ENCODE measurements at regions not wholly inside any gene's neighbourhood (a gene's known extent, or its start where the extent isn't known, plus 50 kb on each side); places are given as distances from the start of the nearest gene placed in this dataset.

DNA sequence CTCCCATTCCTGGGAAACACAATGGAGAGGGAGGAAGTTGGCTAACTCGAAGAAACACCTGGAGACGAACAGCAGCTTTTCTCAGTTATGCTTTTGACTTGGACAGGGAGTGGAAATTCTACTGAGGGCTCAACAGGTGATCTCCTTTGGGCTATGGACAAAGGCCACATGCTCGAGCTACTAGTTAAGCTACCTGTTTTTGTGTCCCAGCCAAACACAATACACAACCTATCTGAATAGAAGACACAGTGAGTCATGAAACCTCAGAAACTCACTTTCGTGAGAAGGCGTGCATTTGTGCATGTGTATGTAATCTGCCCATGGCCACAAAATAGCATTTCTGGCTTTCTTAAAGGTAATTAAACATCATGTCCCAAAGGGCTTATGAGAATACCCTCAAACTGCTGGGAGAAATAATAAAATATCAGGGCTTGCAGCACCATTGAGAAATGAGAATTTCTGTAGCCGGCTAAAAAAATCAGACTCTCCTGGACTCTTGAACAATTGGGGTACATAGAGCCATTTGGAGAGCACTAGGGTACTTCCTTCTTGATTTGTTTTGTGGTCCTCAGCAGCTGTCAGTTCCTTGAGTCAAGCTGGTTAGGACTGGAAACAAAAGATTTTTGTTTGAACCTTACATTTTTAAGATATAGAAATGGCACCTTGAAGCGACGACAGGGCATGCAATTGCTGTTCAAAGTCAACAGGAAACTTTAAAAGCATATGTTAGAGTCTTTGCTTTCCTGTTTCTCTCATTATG is 85.5 kb upstream of the PTHLH start:
- Histone ChIP-seq H3K27ac (no peak overlapping the region), H3K27me3 (ENCODE audit: control insufficient read depth, insufficient read depth, low read length) (no peaks in the 10 kb centered on the region), H3K36me3 (ENCODE audit: control insufficient read depth, insufficient read depth, low read length) (no peaks in the 10 kb centered on the region), H3K4me2 (ENCODE audit: low read length) (no peak overlapping the region), H3K79me2 (no peaks in the 10 kb centered on the region), H3K4me1 (no peaks in the 10 kb centered on the region), H3K9me3 (ENCODE audit: control insufficient read depth, low read length) (no peaks in the 10 kb centered on the region), H3K9ac (no peak overlapping the region), H2AFZ (no peak overlapping the region), H3K4me3 (ENCODE audit: low read depth, low read length) (no peak overlapping the region)
- TF ChIP-seq, protein P1, sequence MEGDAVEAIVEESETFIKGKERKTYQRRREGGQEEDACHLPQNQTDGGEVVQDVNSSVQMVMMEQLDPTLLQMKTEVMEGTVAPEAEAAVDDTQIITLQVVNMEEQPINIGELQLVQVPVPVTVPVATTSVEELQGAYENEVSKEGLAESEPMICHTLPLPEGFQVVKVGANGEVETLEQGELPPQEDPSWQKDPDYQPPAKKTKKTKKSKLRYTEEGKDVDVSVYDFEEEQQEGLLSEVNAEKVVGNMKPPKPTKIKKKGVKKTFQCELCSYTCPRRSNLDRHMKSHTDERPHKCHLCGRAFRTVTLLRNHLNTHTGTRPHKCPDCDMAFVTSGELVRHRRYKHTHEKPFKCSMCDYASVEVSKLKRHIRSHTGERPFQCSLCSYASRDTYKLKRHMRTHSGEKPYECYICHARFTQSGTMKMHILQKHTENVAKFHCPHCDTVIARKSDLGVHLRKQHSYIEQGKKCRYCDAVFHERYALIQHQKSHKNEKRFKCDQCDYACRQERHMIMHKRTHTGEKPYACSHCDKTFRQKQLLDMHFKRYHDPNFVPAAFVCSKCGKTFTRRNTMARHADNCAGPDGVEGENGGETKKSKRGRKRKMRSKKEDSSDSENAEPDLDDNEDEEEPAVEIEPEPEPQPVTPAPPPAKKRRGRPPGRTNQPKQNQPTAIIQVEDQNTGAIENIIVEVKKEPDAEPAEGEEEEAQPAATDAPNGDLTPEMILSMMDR (IDR thresholded peaks at IDR 0.05): no peak

DNA sequence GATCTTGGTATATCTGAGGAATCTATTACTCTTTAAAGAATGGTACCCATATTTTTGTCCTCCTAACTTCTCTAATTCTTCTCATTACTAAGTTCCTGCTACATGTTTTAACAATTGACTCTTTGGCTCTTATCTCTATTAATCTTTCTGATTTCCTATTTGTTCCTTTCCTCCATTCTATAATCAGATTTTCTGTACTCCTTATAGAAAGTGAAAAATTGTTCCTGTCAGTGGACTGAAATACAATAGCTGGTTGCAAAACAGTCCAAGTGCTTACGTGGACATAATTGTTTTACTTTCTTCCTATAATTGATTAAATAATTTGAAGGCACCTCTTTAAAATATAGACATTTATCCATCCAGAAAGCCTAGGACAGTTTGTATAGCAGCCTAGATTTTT is 86.7 kb upstream of the PTHLH start:
- Histone ChIP-seq H3K27me3 (ENCODE audit: control insufficient read depth, insufficient read depth, low read length) (no peaks in the 10 kb centered on the region), H3K36me3 (ENCODE audit: control insufficient read depth, insufficient read depth, low read length) (no peaks in the 10 kb centered on the region), H3K79me2 (no peaks in the 10 kb centered on the region), H3K9ac (no peak overlapping the region), H3K27ac (no peak overlapping the region), H3K9me3 (ENCODE audit: control insufficient read depth, low read length) (no peaks in the 10 kb centered on the region), H2AFZ (no peak overlapping the region), H3K4me2 (ENCODE audit: low read length) (no peak overlapping the region), H3K4me1 (no peaks in the 10 kb centered on the region), H3K4me3 (ENCODE audit: low read depth, low read length) (no peak overlapping the region)
- TF ChIP-seq, protein P1 (IDR thresholded peaks at IDR 0.05): no peak

DNA sequence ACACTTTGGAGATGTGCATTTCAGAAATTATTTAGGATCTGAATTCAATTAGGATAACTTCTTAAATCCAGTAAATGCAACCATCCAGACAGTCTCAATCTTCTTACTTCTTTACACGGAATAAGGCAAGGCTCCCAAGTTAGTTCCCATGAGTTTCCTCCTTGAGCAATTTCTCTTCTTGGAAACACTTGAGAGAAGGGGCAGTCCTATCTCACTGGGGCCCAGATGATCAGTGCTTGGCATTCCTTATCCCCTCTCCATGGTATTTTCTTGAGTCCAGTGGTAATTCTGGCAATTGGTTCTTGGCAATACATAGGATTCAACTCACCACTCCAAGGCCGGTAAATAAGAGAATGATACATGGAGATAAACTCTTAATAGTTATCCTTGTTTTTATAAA is 87.1 kb upstream of the PTHLH start:
- H3K9ac ChIP-seq: no peak overlapping the region
- no peaks in the 10 kb centered on the region for H3K27me3 ChIP-seq (ENCODE audit: control insufficient read depth, insufficient read depth, low read length)
- TF ChIP-seq, protein P1 (IDR thresholded peaks at IDR 0.05): no peak

DNA sequence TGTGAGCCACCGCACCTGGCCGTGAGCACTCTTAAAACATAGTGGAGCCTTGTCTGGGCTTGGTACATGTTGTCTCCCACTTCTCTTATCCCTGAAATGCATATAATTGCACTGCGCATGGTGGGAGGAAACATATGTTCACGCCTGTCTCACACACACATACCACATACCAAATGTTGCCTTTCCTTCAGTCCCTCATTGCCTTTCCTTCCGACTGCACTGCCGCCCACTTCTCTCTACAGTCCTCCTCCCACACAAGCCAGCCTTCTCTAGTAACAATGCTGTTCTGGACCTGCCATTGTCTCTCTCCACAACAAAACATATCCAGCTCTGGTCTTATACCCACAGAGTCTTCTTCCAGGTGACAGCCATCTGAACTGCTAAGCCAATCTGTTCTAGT is 88.3 kb upstream of the PTHLH start:
- no peaks in the 10 kb centered on the region for H3K4me1 ChIP-seq
- no peak overlapping the region for H3K27ac ChIP-seq
- no peak overlapping the region for H3K9ac ChIP-seq
- no peak overlapping the region for H2AFZ ChIP-seq
- no peaks in the 10 kb centered on the region for H3K27me3 ChIP-seq (ENCODE audit: control insufficient read depth, insufficient read depth, low read length)
- no peak overlapping the region for H3K4me2 ChIP-seq (ENCODE audit: low read length)
- no peak overlapping the region for H3K4me3 ChIP-seq (ENCODE audit: low read depth, low read length)
- no peaks in the 10 kb centered on the region for H3K9me3 ChIP-seq (ENCODE audit: control insufficient read depth, low read length)
- H3K79me2 ChIP-seq: no peaks in the 10 kb centered on the region
- TF ChIP-seq, protein P1 (IDR thresholded peaks at IDR 0.05): no peak
- no peaks in the 10 kb centered on the region for H3K36me3 ChIP-seq (ENCODE audit: control insufficient read depth, insufficient read depth, low read length)

More for the DNA sequence above, 87.1 kb upstream of the PTHLH start:
- Histone ChIP-seq H2AFZ (no peak overlapping the region), H3K27ac (no peak overlapping the region), H3K4me2 (ENCODE audit: low read length) (no peak overlapping the region), H3K36me3 (ENCODE audit: control insufficient read depth, insufficient read depth, low read length) (no peaks in the 10 kb centered on the region), H3K9me3 (ENCODE audit: control insufficient read depth, low read length) (no peaks in the 10 kb centered on the region), H3K79me2 (no peaks in the 10 kb centered on the region), H3K4me1 (no peaks in the 10 kb centered on the region), H3K4me3 (ENCODE audit: low read depth, low read length) (no peak overlapping the region)

DNA sequence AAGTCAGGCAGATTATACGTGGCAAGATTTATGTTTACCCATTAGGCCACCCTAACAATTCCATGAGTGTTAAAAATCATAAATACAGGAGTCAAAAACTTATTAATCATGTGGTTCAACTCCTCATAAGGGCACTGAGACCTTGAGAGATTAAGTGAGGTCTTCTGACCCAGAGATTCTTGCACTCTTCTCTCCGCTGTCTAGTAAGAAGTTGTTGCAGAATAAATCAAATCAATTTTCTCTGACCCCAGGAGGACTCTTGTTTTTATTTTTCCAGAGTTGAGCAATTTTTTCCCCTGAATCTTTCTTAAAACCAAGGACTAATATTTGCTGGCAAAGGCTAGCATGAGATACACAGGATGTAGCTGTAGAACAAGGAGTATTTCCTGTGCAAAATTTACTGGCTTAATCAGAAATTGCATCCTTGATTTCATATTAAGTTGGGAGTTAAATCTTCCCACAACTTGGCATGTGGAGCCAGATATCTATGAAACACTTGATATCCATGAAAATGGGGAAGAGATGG is 90.9 kb upstream of the PTHLH start:
- H3K9ac ChIP-seq: no peak overlapping the region
- H3K9me3 ChIP-seq (ENCODE audit: control insufficient read depth, low read length): no peaks in the 10 kb centered on the region
- H3K36me3 ChIP-seq (ENCODE audit: control insufficient read depth, insufficient read depth, low read length): no peaks in the 10 kb centered on the region
- no peak overlapping the region for H3K4me3 ChIP-seq (ENCODE audit: low read depth, low read length)
- no peaks in the 10 kb centered on the region for H3K27me3 ChIP-seq (ENCODE audit: control insufficient read depth, insufficient read depth, low read length)
- no peak overlapping the region for H2AFZ ChIP-seq
- TF ChIP-seq, protein P1 (IDR thresholded peaks at IDR 0.05): no peak
- H3K27ac ChIP-seq: no peak overlapping the region
- no peaks in the 10 kb centered on the region for H3K79me2 ChIP-seq
- H3K4me2 ChIP-seq (ENCODE audit: low read length): no peak overlapping the region
- H3K4me1 ChIP-seq: no peaks in the 10 kb centered on the region

All from parathyroid adenoma (tissue), 2 donors.